ENCODE measurements at regions not wholly inside any gene's neighbourhood (a gene's known extent, or its start where the extent isn't known, plus 50 kb on each side); places are given as distances from the start of the nearest gene placed in this dataset.

DNA sequence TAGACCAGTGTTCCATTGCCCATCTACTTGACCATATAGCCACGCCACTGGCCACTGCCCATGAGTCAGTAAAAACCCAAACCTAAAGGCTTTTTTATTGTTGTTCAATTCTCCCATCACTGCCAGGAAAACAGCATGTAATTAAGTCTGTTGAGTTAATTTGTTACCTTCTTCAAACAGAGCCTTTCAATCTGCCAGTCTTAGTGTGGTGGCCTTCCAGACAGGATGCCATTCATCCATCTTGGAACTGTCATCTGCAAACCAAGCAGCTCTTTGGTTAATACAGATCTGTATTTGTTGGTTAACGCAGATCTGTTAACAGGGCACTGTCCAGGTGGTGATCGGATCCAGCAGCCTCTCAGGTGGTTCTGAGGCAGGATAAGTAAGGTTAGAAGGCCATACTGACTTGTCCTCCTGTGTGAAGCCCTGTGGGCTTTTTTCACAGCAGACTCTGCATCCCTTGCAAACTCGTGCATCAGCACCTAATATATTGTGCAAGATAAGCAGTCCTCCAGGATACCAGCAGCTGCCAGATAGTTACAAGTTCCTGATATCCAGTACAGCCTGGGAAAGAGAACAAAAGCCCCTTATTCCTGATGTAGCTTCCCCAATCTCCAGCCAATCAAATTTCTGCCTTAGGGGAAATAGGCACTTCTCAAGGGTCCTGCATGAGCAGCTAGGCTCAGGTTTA, 59.1 kb upstream of the DHRS4 start:
- TF ChIP-seq EHMT2 (IDR thresholded peaks at IDR 0.05; ENCODE audit: low read depth) (no peak), CEBPB (IDR thresholded peaks at IDR 0.05) (no peak), HMGXB4 (CRISPR knock-in tag; IDR thresholded peaks at IDR 0.05; ENCODE audit: borderline replicate concordance) (no peak), REST (IDR thresholded peaks at IDR 0.05) (no peak), EP300 (IDR thresholded peaks at IDR 0.05) (no peak), NFE2L2 (conservative IDR thresholded peaks at IDR 0.05; ENCODE audit: low read length) (no peak), RAD21 (conservative IDR thresholded peaks at IDR 0.05 in 1 of 2, IDR thresholded peaks at IDR 0.05 in 1 of 2) (no peak), JUN (IDR thresholded peaks at IDR 0.05) (no peak), ELK1 (IDR thresholded peaks at IDR 0.05; ENCODE audit: low read depth, low read length) (no peak), HOXB13 (CRISPR knock-in tag; IDR thresholded peaks at IDR 0.05; ENCODE audit: low read depth) (no peak), NPAS2 (CRISPR knock-in tag; IDR thresholded peaks at IDR 0.05; ENCODE audit: borderline replicate concordance) (no peak), CHD4 (IDR thresholded peaks at IDR 0.05; ENCODE audit: borderline replicate concordance) (no peak), TP53 (CRISPR knock-in tag; IDR thresholded peaks at IDR 0.05) (no peak), ZFP36 (IDR thresholded peaks at IDR 0.05; ENCODE audit: borderline replicate concordance, partially characterized antibody) (no peak), CBX2 (IDR thresholded peaks at IDR 0.05; ENCODE audit: borderline replicate concordance, low read depth) (no peak), BHLHE40 (IDR thresholded peaks at IDR 0.05; ENCODE audit: low read depth, low read length) (no peak), MAZ (IDR thresholded peaks at IDR 0.05; ENCODE audit: borderline replicate concordance, low read depth, low read length) (no peak), RCOR1 (IDR thresholded peaks at IDR 0.05; ENCODE audit: low read depth, low read length) (no peak)
- TF ChIP-seq, protein P1, sequence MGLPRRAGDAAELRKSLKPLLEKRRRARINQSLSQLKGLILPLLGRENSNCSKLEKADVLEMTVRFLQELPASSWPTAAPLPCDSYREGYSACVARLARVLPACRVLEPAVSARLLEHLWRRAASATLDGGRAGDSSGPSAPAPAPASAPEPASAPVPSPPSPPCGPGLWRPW (IDR thresholded peaks at IDR 0.05), result no peak
- Histone ChIP-seq H3K4me3 (no peak overlapping the region), H3K9me3 (no peaks in the 10 kb centered on the region), H3K4me2 (no peak overlapping the region), H3K4me1 (no peaks in the 10 kb centered on the region), H3K27ac (no peak overlapping the region)
- FAIRE-seq, result no peak
- 28% methylated on average over 4 of the region's 4 CpGs for WGBS (ENCODE audit: missing lambda C conversion rate)
- CTCF ChIA-PET, result interaction anchor here (0.6 to 1.5 kb wide), 4 partner anchors 11 to 306 kb away, joined by 3 to 5 read pairs (median 4); no protein-coding TSS in a partner anchor
- no peak for ATAC-seq
- no peak for DNase-seq (ENCODE audit: low read depth in 1 of 2, low spot score in 1 of 2)
- POLR2A ChIA-PET, result no interaction called here

DNA sequence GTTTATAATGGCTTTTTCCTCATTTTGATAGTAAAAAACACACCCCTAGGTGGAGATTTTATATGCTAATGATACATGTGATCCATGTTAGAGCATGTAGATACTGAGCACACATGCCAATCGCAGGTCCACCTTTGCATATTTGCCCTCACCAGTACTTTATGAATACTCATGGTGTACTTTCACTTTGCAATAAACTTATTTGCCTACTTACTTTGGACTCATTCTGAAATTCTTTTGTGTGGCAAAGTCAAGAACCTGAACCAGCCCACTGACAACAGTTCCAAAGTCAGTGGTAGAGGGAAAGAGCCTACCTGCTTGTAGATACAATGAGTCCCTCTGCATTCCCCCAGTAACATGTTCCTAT, 58.5 kb upstream of the DHRS4 start:
- no peak overlapping the region for H3K4me2 ChIP-seq
- POLR2A ChIA-PET, result no interaction called here
- H3K4me1 ChIP-seq, result no peaks in the 10 kb centered on the region
- CTCF ChIA-PET, result interaction anchor here (0.6 to 1.5 kb wide), 2 partner anchors 10 to 15 kb away, joined by 3 to 5 read pairs; no protein-coding TSS in a partner anchor
- ATAC-seq (no peak), FAIRE-seq (peak; percentile 18), DNase-seq (ENCODE audit: low read depth in 1 of 2, low spot score in 1 of 2) (no peak)
- no peaks in the 10 kb centered on the region for H3K9me3 ChIP-seq
- TF ChIP-seq RFX5 (IDR thresholded peaks at IDR 0.05) (no peak), HMGXB4 (CRISPR knock-in tag; IDR thresholded peaks at IDR 0.05; ENCODE audit: borderline replicate concordance) (no peak), FOXS1 (CRISPR knock-in tag; IDR thresholded peaks at IDR 0.05) (no peak), POLR2A (IDR thresholded peaks at IDR 0.05; ENCODE audit: low read length) (no peak)
- TF ChIP-seq, protein P2, sequence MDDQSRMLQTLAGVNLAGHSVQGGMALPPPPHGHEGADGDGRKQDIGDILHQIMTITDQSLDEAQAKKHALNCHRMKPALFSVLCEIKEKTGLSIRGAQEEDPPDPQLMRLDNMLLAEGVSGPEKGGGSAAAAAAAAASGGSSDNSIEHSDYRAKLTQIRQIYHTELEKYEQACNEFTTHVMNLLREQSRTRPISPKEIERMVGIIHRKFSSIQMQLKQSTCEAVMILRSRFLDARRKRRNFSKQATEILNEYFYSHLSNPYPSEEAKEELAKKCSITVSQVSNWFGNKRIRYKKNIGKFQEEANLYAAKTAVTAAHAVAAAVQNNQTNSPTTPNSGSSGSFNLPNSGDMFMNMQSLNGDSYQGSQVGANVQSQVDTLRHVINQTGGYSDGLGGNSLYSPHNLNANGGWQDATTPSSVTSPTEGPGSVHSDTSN (IDR thresholded peaks at IDR 0.05), result no peak
- no peak overlapping the region for H3K4me3 ChIP-seq
- 8% methylated on average over 1 of the region's 1 CpG for WGBS (ENCODE audit: missing lambda C conversion rate)
- H3K27ac ChIP-seq, result no peak overlapping the region
